BE2C (cell line): ENCODE measurements at regions not wholly inside any gene's neighbourhood (a gene's known extent, or its start where the extent isn't known, plus 50 kb on each side); places are given as distances from the start of the nearest gene placed in this dataset.
"Not testable (repeated sequence)": the region's sequence is repeated elsewhere in the genome, so short reads cannot be mapped to it uniquely, and the experiment has no call there.

ENCODE experiments used
- DNase-seq: peaks from one replicate; pipeline ENCODE4 v3.0.0-alpha.2; 2020
- H3K27me3 ChIP-seq: fragments of 250-450 bp; sonication (Bioruptor Pico); 2 replicates; pipeline ENCODE4 v1.5.1; 2020; ENCODE audit warnings: mild to moderate bottlenecking
- H3K36me3 ChIP-seq: fragments of 250-450 bp; sonication (Bioruptor Pico); 2 replicates; pipeline ENCODE4 v1.5.1; 2020; ENCODE audit warnings: mild to moderate bottlenecking
- H3K4me1 ChIP-seq: fragments of 250-450 bp; sonication (Bioruptor Pico); 2 replicates; pipeline ENCODE4 v1.5.1; 2020
- H3K4me3 ChIP-seq: 2 replicates; pipeline ENCODE4 v1.5.1; 2011; ENCODE audit warnings: low read depth, low read length
- H3K9me3 ChIP-seq: fragments of 250-450 bp; sonication (Bioruptor Pico); 2 replicates; pipeline ENCODE4 v1.5.1; 2020
- TF ChIP-seq, protein P1 (sequence below): IDR thresholded peaks from 2 replicates; pipeline ENCODE4 v1.5.1; 2012; ENCODE audit warnings: mild to moderate bottlenecking, low read depth, low read length

DNA sequence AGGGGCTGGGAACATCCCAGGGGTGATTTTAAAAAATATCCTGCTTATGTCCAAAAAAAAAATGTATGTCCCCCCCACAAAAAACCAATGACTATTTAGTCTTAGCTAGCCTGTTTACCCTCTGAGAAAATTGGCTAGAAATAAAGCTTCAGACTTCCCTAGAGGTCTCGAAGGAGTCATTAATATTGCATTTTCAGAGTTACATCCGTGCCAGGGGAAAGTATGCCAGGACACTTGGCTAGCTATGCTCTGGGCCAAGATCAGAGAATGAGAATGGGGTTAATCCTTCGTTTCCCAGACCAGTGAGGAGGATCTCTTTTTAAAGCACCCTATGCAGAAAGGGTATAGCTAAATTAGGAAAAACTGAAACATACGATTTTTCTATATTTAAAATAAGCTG, 183.6 kb downstream of the MC4R start:
- Histone ChIP-seq H3K27me3 (no peaks in the 10 kb centered on the region), H3K4me1 (no peaks in the 10 kb centered on the region; the same call in 1 of the 2 replicates), H3K4me3 (no peak overlapping the region), H3K36me3 (no peaks in the 10 kb centered on the region), H3K9me3 (no peaks in the 10 kb centered on the region)
- DNase-seq, result no peak
- TF ChIP-seq, protein P1, sequence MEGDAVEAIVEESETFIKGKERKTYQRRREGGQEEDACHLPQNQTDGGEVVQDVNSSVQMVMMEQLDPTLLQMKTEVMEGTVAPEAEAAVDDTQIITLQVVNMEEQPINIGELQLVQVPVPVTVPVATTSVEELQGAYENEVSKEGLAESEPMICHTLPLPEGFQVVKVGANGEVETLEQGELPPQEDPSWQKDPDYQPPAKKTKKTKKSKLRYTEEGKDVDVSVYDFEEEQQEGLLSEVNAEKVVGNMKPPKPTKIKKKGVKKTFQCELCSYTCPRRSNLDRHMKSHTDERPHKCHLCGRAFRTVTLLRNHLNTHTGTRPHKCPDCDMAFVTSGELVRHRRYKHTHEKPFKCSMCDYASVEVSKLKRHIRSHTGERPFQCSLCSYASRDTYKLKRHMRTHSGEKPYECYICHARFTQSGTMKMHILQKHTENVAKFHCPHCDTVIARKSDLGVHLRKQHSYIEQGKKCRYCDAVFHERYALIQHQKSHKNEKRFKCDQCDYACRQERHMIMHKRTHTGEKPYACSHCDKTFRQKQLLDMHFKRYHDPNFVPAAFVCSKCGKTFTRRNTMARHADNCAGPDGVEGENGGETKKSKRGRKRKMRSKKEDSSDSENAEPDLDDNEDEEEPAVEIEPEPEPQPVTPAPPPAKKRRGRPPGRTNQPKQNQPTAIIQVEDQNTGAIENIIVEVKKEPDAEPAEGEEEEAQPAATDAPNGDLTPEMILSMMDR, result no peak

DNA sequence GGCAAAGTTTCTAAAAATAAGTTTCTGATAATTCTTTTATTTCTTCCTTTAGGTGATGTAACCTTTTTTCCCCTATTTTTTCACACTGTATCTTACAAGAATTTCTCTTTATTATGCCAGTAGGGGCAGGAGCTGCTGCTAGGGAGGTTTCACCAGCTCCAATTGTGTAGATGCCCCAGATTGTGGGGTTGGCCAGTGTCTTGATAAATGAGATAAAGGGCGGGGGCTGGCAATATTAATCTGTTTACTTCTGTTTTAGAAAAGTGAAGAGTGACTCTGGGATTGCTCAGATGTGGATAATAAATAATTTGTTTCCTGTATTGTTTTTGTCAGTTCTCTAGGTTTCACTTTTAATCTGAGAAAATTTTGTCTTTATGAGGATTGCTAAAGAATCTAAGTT, 190.4 kb downstream of the MC4R start:
- peak; percentile 22 for DNase-seq
- TF ChIP-seq, protein P1, result no peak
- no peaks in the 10 kb centered on the region for H3K36me3 ChIP-seq
- H3K9me3 ChIP-seq, result no peaks in the 10 kb centered on the region
- H3K4me1 ChIP-seq, result no peaks in the 10 kb centered on the region
- H3K4me3 ChIP-seq, result no peak overlapping the region
- no peaks in the 10 kb centered on the region for H3K27me3 ChIP-seq

DNA sequence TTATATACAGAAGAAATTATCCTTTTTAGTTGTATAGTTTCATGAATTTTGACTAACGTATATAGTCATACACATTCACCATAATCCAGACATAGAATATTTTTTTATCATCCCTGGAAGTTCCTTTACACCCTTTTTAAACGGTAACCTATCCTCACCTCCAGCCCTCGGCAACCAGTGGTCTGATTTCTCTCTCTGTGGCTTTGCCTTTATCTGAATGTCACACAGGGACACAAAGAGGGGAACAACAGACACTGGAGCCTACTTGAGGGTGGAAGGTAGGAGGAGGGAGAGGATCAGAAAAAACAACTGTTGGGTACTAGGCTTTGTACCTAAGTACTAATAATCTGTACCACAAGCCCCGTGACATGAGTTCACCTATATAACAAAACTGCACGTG, 191.9 kb downstream of the MC4R start:
- no peaks in the 10 kb centered on the region for H3K27me3 ChIP-seq
- H3K4me1 ChIP-seq, result no peaks in the 10 kb centered on the region

DNA sequence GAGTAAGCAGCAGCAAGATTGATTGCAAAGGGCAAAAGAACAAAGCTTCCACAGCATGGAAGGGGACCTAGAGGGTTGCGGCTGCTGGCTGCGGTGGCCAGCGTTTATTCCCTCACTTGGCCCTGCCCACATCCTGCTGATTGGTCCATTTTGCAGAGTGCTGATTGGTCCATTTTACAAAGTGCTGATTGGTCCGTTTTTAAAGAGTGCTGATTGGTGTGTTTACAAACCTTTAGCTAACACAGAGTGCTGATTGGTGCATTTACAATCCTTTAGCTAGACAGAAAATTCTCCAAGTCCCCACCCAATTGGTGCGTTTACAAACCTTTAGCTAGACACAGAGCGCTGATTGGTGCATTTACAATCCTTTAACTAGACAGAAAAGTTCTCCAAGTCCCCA, 194.4 kb downstream of the MC4R start:
- not testable (repeated sequence) for DNase-seq, H3K4me1 ChIP-seq, H3K9me3 ChIP-seq, H3K36me3 ChIP-seq, H3K27me3 ChIP-seq, H3K4me3 ChIP-seq

More for the DNA sequence above, 191.9 kb downstream of the MC4R start:
- Histone ChIP-seq H3K9me3 (no peaks in the 10 kb centered on the region), H3K36me3 (no peaks in the 10 kb centered on the region), H3K4me3 (no peak overlapping the region)
- TF ChIP-seq, protein P1, result no peak
- DNase-seq, result no peak

DNA sequence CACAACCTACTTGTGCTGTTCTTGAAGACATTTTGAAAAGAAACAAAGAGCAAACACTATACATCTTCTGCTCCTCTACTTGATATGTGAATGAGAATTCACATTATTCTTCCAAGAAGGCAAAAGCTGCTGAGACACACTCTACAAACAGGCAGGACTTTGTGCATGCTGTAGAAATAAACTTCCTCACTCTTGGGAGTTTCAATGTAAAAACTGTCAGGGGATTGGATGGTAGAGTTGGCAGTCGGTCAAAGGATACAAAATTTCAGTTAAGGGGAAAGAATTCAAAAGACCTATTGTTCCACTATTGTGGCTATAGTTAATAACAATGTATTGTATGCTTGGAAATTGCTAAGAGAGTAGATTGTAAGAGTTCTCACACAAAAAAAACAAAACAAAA, 196.3 kb downstream of the MC4R start:
- Histone ChIP-seq H3K9me3 (no peaks in the 10 kb centered on the region), H3K4me3 (no peak overlapping the region), H3K36me3 (no peaks in the 10 kb centered on the region), H3K27me3 (no peaks in the 10 kb centered on the region), H3K4me1 (peaks cover 10% of the 10 kb centered on the region)
- TF ChIP-seq, protein P1, result no peak
- no peak for DNase-seq

DNA sequence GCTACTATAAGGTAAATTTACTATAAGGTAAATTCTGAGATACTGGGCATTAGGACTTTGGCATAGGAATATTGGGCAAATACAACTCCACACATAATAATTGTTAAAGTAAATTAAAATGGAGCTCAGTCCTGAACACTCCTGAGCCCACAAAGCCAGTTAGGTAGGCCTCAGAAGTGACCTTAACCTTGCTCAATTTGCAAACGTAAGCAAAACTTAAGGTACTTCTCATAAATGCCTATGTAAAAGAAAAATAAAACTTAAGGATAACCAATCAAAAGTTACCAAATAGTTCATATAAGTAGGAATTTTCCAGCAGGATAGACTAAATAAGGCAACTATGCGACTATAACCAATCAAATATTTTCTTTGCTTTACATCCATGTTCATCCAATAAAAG, 197.7 kb downstream of the MC4R start:
- H3K27me3 ChIP-seq, result no peaks in the 10 kb centered on the region
- H3K4me3 ChIP-seq, result no peak overlapping the region
- H3K4me1 ChIP-seq, result peaks cover 10% of the 10 kb centered on the region
- no peak for DNase-seq
- no peaks in the 10 kb centered on the region for H3K36me3 ChIP-seq
- H3K9me3 ChIP-seq, result no peaks in the 10 kb centered on the region
- TF ChIP-seq, protein P1, result no peak

DNA sequence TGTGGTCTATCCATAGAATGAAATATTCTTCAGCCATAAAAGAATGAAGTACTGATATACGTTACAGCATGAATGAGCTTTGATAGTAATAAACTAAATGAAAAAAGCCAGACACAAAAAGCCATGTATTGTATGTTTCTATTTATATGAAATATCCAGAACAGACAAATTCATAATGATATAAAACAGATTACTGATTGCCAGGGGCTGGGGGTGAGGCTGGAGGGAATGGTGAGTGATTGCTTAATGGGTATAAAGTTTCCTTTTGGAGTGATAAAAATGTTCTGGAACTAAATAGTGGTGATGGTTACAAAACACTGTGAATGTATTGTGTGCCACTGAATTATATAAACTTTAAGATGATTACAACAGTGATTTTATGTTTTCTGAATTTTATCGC, 200.5 kb downstream of the MC4R start:
- Histone ChIP-seq H3K4me3 (no peak overlapping the region), H3K9me3 (no peaks in the 10 kb centered on the region), H3K27me3 (no peaks in the 10 kb centered on the region), H3K4me1 (peaks cover 10% of the 10 kb centered on the region), H3K36me3 (no peaks in the 10 kb centered on the region)
- DNase-seq, result peak; percentile 45
- TF ChIP-seq, protein P1, result no peak
